GM23248 (cell line): ENCODE measurements at regions not wholly inside any gene's neighbourhood (a gene's known extent, or its start where the extent isn't known, plus 50 kb on each side); places are given as distances from the start of the nearest gene placed in this dataset.
"Not testable (repeated sequence)": the region's sequence is repeated elsewhere in the genome, so short reads cannot be mapped to it uniquely, and the experiment has no call there.

Experiments
- DNase-seq: peaks from one replicate; pipeline ENCODE4 v3.0.0-alpha.2; 2015
- H2AFZ ChIP-seq: fragments of 200-600 bp; sonication (generic); 2 replicates; pipeline ENCODE4 v1.6.1; 2016; ENCODE audit warnings: antibody characterized with exemption
- H3F3A ChIP-seq: fragments of 200-600 bp; sonication (generic); 2 replicates; pipeline ENCODE4 v1.6.1; 2016; ENCODE audit warnings: mild to moderate bottlenecking, antibody characterized with exemption, mixed run types; ENCODE audit not compliant: insufficient read depth
- H3K27ac ChIP-seq: fragments of 200-600 bp; sonication (generic); 2 replicates; pipeline ENCODE4 v1.5.1; 2016; ENCODE audit warnings: mild to moderate bottlenecking
- H3K27me3 ChIP-seq: fragments of 200-600 bp; sonication (generic); replicated peaks from 2 replicates; pipeline ENCODE4 v1.6.1; 2016; ENCODE audit warnings: mild to moderate bottlenecking; ENCODE audit not compliant: insufficient read depth
- H3K36me3 ChIP-seq: fragments of 200-600 bp; sonication (generic); 2 replicates; pipeline ENCODE4 v1.6.1; 2016; ENCODE audit warnings: low read depth, mild to moderate bottlenecking
- H3K4me1 ChIP-seq: fragments of 200-600 bp; sonication (generic); 2 replicates; pipeline ENCODE4 v1.6.1; 2016; ENCODE audit warnings: mild to moderate bottlenecking; ENCODE audit not compliant: insufficient read depth
- H3K4me2 ChIP-seq: fragments of 200-600 bp; sonication (generic); one replicate; pipeline ENCODE4 v1.6.1; 2016; ENCODE audit warnings: mild to moderate bottlenecking; ENCODE audit not compliant: unreplicated experiment
- H3K4me3 ChIP-seq: fragments of 200-600 bp; sonication (generic); 2 replicates; pipeline ENCODE4 v1.5.1; 2016; ENCODE audit warnings: mild to moderate bottlenecking
- H3K79me2 ChIP-seq: fragments of 200-600 bp; sonication (generic); 2 replicates; pipeline ENCODE4 v1.6.1; 2016; ENCODE audit warnings: mild to moderate bottlenecking; ENCODE audit not compliant: insufficient read depth
- H3K9ac ChIP-seq: fragments of 200-600 bp; sonication (generic); 2 replicates; pipeline ENCODE4 v1.6.1; 2016; ENCODE audit warnings: mild to moderate bottlenecking
- H3K9me2 ChIP-seq: fragments of 200-600 bp; sonication (generic); 2 replicates; pipeline ENCODE4 v1.6.1; 2016; ENCODE audit warnings: mixed run types, mild to moderate bottlenecking, moderate library complexity; ENCODE audit not compliant: insufficient read depth
- H3K9me3 ChIP-seq: fragments of 200-600 bp; sonication (generic); one replicate; pipeline ENCODE4 v1.6.1; 2017; ENCODE audit warnings: low read depth
- H4K20me1 ChIP-seq: fragments of 200-600 bp; sonication (generic); 2 replicates; pipeline ENCODE4 v1.6.0; 2016; ENCODE audit not compliant: insufficient read depth
- EZH2 ChIP-seq: fragments of 200-600 bp; sonication (generic); IDR thresholded peaks from 2 replicates; pipeline ENCODE4 v1.6.1; 2018; ENCODE audit warnings: antibody characterized with exemption, mild to moderate bottlenecking; ENCODE audit not compliant: insufficient read depth, poor library complexity, severe bottlenecking
- EZH2phosphoT487 ChIP-seq: fragments of 200-600 bp; sonication (generic); IDR thresholded peaks from 2 replicates; pipeline ENCODE4 v1.6.1; 2018; ENCODE audit warnings: antibody characterized with exemption, moderate library complexity, mild to moderate bottlenecking, low read depth; ENCODE audit not compliant: insufficient read depth
- WGBS, 2 experiments: methylation state at CpG; one replicate each; pipeline ENCODE4 v1.1.6; 2015 to 2017; ENCODE audit warnings: low lambda C conversion rate in 2 of 2, low coverage in 1 of 2; ENCODE audit errors: missing lambda C conversion rate in 2 of 2; 5-methylcytosine and 5-hydroxymethylcytosine counted together
- in situ Hi-C: fragments of 300-500 bp; cut with MboI; formaldehyde crosslinking; loops from 2 replicates; pipeline ENCODE4 v1.15.0; 2020

GRCh38 chr4:188976644-188977115 is 837.4 kb downstream of the TRIML1 start:
- Histone ChIP-seq H3K4me2 (no peak overlapping the region), H2AFZ (no peak overlapping the region)

DNA sequence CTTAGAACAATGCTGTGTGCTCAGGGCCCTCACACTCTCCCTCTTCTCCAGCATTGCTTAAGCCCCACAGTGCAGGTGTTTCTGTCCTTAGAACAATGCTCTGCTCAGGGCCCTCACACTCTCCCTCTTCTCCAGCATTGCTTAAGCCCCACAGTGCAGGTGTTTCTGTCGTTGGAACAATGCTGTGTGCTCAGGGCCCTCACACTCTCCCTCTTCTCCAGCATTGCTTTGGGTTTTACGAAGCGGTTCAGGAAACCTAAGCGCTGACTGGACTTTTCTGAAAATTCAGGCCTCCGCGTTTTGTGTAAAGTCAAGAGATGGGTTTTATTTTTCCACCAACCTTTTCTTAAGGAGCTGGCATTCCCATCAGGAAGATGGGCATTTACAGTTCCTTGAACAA is 838.0 kb downstream of the TRIML1 start:
- H3K27ac ChIP-seq, DNase-seq, in situ Hi-C loops, H3K4me2 ChIP-seq, H3K9me2 ChIP-seq, H4K20me1 ChIP-seq, H3K36me3 ChIP-seq, H3K9ac ChIP-seq, H3K27me3 ChIP-seq, H3K4me1 ChIP-seq, H3F3A ChIP-seq, H3K4me3 ChIP-seq, H3K79me2 ChIP-seq, H3K9me3 ChIP-seq, H2AFZ ChIP-seq: not testable (repeated sequence)
- WGBS, 2 experiments: 49 to 50% methylated on average over 5 to 6 of the region's 6 CpGs

More at GRCh38 chr4:188976644-188977115, 837.4 kb downstream of the TRIML1 start:
- H3F3A ChIP-seq: no peaks in the 10 kb centered on the region
- no peak overlapping the region; the same call in 1 of the 2 replicates for H3K4me3 ChIP-seq
- 0 to 1% methylated on average over 2 of the region's 2 CpGs for WGBS, 2 experiments
- DNase-seq: peak; percentile 27
- no peak overlapping the region for H3K9ac ChIP-seq
- H3K79me2 ChIP-seq: no peaks in the 10 kb centered on the region
- H3K36me3 ChIP-seq: no peaks in the 10 kb centered on the region
- H3K27me3 ChIP-seq: no peaks in the 10 kb centered on the region
- TF ChIP-seq EZH2 (no peak), EZH2phosphoT487 (no peak)
- in situ Hi-C loops: no loop called here
- H4K20me1 ChIP-seq: no peaks in the 10 kb centered on the region
- H3K4me1 ChIP-seq: no peaks in the 10 kb centered on the region; the same call in 1 of the 2 replicates
- H3K27ac ChIP-seq: no peak overlapping the region
- no peaks in the 10 kb centered on the region for H3K9me3 ChIP-seq
- no peaks in the 10 kb centered on the region for H3K9me2 ChIP-seq

DNA sequence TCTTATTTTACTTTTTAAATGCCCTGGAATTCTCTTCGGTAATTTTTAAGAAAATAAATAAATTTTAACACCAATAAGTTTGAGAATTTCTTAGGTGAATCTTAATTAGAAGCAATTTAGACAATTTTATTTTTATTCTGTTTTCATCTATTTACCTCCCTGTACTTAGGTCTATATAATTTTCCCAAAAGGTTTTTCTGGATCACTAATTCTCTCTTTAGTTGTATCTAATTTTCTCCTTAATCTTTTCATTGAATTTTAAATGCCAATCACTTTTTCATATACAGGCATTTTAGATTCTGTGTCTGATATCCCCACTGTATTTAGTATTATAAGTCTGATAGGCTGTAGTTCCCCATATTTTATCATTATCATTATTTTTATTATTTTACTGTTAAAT is 845.3 kb downstream of the TRIML1 start:
- H3K4me1 ChIP-seq: no peaks in the 10 kb centered on the region
- DNase-seq: no peak
- H3K9ac ChIP-seq: no peak overlapping the region
- TF ChIP-seq EZH2 (no peak), EZH2phosphoT487 (no peak)
- no peak overlapping the region for H3K4me2 ChIP-seq
- no peaks in the 10 kb centered on the region for H3F3A ChIP-seq
- no peaks in the 10 kb centered on the region for H3K27me3 ChIP-seq
- in situ Hi-C loops: no loop called here
- no peak overlapping the region for H2AFZ ChIP-seq
- no peak overlapping the region for H3K27ac ChIP-seq
- WGBS, 2 experiments: 6 to 8% methylated on average over 1 of the region's 1 CpG
- H3K4me3 ChIP-seq: no peak overlapping the region
- H3K9me2 ChIP-seq: no peaks in the 10 kb centered on the region
- no peaks in the 10 kb centered on the region for H4K20me1 ChIP-seq
- H3K36me3 ChIP-seq: no peaks in the 10 kb centered on the region
- no peaks in the 10 kb centered on the region for H3K9me3 ChIP-seq
- H3K79me2 ChIP-seq: no peaks in the 10 kb centered on the region

DNA sequence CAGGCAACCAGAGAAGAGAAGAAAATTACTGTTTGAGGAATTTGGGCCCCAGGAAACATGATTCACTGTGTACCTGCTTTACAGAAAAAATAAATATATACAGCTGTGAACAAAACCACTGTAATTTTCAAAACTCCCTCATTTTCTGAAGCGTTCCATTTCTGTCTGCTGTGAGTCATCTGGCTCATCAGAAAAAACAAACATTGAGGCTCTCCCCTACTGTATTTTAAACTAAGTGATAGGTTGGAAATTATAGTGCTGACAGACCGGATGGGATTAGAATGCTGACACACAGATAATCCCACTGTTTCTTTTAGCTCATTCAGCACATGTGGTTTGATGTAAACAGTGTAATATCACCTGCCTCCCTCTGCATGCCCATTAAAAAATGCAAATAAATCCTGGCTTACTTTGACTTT is 847.0 kb downstream of the TRIML1 start:
- Histone ChIP-seq H4K20me1 (no peaks in the 10 kb centered on the region), H2AFZ (no peak overlapping the region), H3K4me3 (no peak overlapping the region), H3F3A (no peaks in the 10 kb centered on the region), H3K9me3 (no peaks in the 10 kb centered on the region), H3K4me2 (no peak overlapping the region), H3K36me3 (no peaks in the 10 kb centered on the region), H3K27me3 (no peaks in the 10 kb centered on the region), H3K4me1 (no peaks in the 10 kb centered on the region), H3K9me2 (no peaks in the 10 kb centered on the region), H3K27ac (no peak overlapping the region), H3K79me2 (no peaks in the 10 kb centered on the region), H3K9ac (no peak overlapping the region)
- in situ Hi-C loops: no loop called here
- DNase-seq: peak; percentile 14
- WGBS, 2 experiments: 5 to 7% methylated on average over 2 of the region's 2 CpGs
- TF ChIP-seq EZH2 (no peak), EZH2phosphoT487 (no peak)

DNA sequence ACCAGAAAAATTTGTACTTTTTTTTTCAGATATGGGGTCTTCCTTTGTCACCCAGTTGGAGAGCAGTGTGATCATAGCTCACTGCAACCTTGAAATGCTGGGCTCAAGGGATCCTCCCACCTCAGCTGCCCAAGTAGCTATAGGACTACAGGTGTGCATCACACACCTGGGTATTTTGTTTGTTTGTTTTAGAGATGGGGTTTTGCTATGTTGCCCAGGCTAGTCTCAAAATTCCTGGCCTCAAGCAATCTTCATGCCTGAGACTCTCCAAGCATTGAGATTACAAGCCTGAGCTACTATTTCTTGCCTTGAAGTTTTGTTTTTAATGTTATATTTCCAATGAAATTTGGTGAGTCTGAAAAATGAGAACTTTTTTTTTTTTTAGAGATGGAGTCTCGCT is 847.8 kb downstream of the TRIML1 start:
- Histone ChIP-seq H3K9me3 (no peaks in the 10 kb centered on the region), H3F3A (no peaks in the 10 kb centered on the region), H3K36me3 (no peaks in the 10 kb centered on the region), H2AFZ (no peak overlapping the region), H3K4me3 (no peak overlapping the region), H3K27ac (no peak overlapping the region), H3K4me2 (no peak overlapping the region), H4K20me1 (no peaks in the 10 kb centered on the region), H3K4me1 (no peaks in the 10 kb centered on the region), H3K9ac (no peak overlapping the region), H3K9me2 (no peaks in the 10 kb centered on the region), H3K27me3 (no peaks in the 10 kb centered on the region), H3K79me2 (no peaks in the 10 kb centered on the region)
- WGBS, 2 experiments: 24 to 50% methylated on average over 1 of the region's 1 CpG
- no peak for DNase-seq
- in situ Hi-C loops: no loop called here
- TF ChIP-seq EZH2: no peak
- no peak for TF ChIP-seq EZH2phosphoT487
